ENCODE measurements at regions not wholly inside any gene's neighbourhood (a gene's known extent, or its start where the extent isn't known, plus 50 kb on each side); places are given as distances from the start of the nearest gene placed in this dataset.

GRCh38 chr4:38275331-38276100, 315.3 kb downstream of the PTTG2 start:
- Histone ChIP-seq H3K27ac (ENCODE audit: low read length) (peak overlapping the region; percentile 67), H3K36me3 (ENCODE audit: insufficient read depth, low read length) (no peaks in the 10 kb centered on the region), H3K9ac (ENCODE audit: low read length) (no peak overlapping the region), H3K79me2 (replicated peaks; ENCODE audit: insufficient read depth, low read length) (no peaks in the 10 kb centered on the region), H3K27me3 (ENCODE audit: insufficient read depth, low read depth, low read length) (no peaks in the 10 kb centered on the region), H2AFZ (ENCODE audit: low read depth, low read length) (no peak overlapping the region), H3K9me2 (ENCODE audit: insufficient read depth, low read length) (no peaks in the 10 kb centered on the region), H3F3A (ENCODE audit: insufficient read depth, low read length, poor library complexity, severe bottlenecking) (no peaks in the 10 kb centered on the region), H3K9me3 (ENCODE audit: low read length) (no peaks in the 10 kb centered on the region), H3K4me2 (ENCODE audit: low read length) (no peak overlapping the region), H4K20me1 (ENCODE audit: insufficient read depth) (no peaks in the 10 kb centered on the region), H3K4me3 (ENCODE audit: low read length) (peak overlapping the region; percentile 15)
- TF ChIP-seq, protein P1, sequence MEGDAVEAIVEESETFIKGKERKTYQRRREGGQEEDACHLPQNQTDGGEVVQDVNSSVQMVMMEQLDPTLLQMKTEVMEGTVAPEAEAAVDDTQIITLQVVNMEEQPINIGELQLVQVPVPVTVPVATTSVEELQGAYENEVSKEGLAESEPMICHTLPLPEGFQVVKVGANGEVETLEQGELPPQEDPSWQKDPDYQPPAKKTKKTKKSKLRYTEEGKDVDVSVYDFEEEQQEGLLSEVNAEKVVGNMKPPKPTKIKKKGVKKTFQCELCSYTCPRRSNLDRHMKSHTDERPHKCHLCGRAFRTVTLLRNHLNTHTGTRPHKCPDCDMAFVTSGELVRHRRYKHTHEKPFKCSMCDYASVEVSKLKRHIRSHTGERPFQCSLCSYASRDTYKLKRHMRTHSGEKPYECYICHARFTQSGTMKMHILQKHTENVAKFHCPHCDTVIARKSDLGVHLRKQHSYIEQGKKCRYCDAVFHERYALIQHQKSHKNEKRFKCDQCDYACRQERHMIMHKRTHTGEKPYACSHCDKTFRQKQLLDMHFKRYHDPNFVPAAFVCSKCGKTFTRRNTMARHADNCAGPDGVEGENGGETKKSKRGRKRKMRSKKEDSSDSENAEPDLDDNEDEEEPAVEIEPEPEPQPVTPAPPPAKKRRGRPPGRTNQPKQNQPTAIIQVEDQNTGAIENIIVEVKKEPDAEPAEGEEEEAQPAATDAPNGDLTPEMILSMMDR (IDR thresholded peaks at IDR 0.05; ENCODE audit: poor library complexity, severe bottlenecking), result no peak
- no peak for TF ChIP-seq MXI1 (conservative IDR thresholded peaks at IDR 0.05; ENCODE audit: poor library complexity, severe bottlenecking)
- TF ChIP-seq, protein P2, sequence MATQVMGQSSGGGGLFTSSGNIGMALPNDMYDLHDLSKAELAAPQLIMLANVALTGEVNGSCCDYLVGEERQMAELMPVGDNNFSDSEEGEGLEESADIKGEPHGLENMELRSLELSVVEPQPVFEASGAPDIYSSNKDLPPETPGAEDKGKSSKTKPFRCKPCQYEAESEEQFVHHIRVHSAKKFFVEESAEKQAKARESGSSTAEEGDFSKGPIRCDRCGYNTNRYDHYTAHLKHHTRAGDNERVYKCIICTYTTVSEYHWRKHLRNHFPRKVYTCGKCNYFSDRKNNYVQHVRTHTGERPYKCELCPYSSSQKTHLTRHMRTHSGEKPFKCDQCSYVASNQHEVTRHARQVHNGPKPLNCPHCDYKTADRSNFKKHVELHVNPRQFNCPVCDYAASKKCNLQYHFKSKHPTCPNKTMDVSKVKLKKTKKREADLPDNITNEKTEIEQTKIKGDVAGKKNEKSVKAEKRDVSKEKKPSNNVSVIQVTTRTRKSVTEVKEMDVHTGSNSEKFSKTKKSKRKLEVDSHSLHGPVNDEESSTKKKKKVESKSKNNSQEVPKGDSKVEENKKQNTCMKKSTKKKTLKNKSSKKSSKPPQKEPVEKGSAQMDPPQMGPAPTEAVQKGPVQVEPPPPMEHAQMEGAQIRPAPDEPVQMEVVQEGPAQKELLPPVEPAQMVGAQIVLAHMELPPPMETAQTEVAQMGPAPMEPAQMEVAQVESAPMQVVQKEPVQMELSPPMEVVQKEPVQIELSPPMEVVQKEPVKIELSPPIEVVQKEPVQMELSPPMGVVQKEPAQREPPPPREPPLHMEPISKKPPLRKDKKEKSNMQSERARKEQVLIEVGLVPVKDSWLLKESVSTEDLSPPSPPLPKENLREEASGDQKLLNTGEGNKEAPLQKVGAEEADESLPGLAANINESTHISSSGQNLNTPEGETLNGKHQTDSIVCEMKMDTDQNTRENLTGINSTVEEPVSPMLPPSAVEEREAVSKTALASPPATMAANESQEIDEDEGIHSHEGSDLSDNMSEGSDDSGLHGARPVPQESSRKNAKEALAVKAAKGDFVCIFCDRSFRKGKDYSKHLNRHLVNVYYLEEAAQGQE (IDR thresholded peaks at IDR 0.05; ENCODE audit: borderline replicate concordance), result no peak
- TF ChIP-seq EP300 (conservative IDR thresholded peaks at IDR 0.05; ENCODE audit: poor library complexity, severe bottlenecking), result peak; percentile 91
- TF ChIP-seq EZH2 (IDR thresholded peaks at IDR 0.05; ENCODE audit: borderline replicate concordance, insufficient read depth, low read length, poor library complexity, severe bottlenecking), result no peak
- no peak for TF ChIP-seq TAF1 (IDR thresholded peaks at IDR 0.05; ENCODE audit: low read depth)
- TF ChIP-seq RAD21 (conservative IDR thresholded peaks at IDR 0.05), result no peak
- TF ChIP-seq SMC3 (conservative IDR thresholded peaks at IDR 0.05; ENCODE audit: poor library complexity), result no peak
- TF ChIP-seq POLR2AphosphoS5 (IDR thresholded peaks at IDR 0.05), result peak; percentile 55

GRCh38 chr4:38278255-38278654, 318.1 kb downstream of the PTTG2 start:
- no peaks in the 10 kb centered on the region for H3F3A ChIP-seq (ENCODE audit: insufficient read depth, low read length, poor library complexity, severe bottlenecking)
- H3K27me3 ChIP-seq (ENCODE audit: insufficient read depth, low read depth, low read length), result no peaks in the 10 kb centered on the region
- H3K27ac ChIP-seq (ENCODE audit: low read length), result no peak overlapping the region
- no peaks in the 10 kb centered on the region for H4K20me1 ChIP-seq (ENCODE audit: insufficient read depth)
- no peak overlapping the region for H3K9ac ChIP-seq (ENCODE audit: low read length)
- H3K9me3 ChIP-seq (ENCODE audit: low read length), result no peaks in the 10 kb centered on the region
- H3K79me2 ChIP-seq (replicated peaks; ENCODE audit: insufficient read depth, low read length), result no peaks in the 10 kb centered on the region
- no peaks in the 10 kb centered on the region for H3K36me3 ChIP-seq (ENCODE audit: insufficient read depth, low read length)
- no peak overlapping the region for H2AFZ ChIP-seq (ENCODE audit: low read depth, low read length)
- H3K9me2 ChIP-seq (ENCODE audit: insufficient read depth, low read length), result no peaks in the 10 kb centered on the region
- TF ChIP-seq, protein P1 (IDR thresholded peaks at IDR 0.05; ENCODE audit: poor library complexity, severe bottlenecking), result no peak
- no peak for TF ChIP-seq EZH2 (IDR thresholded peaks at IDR 0.05; ENCODE audit: borderline replicate concordance, insufficient read depth, low read length, poor library complexity, severe bottlenecking)
- TF ChIP-seq SMC3 (conservative IDR thresholded peaks at IDR 0.05; ENCODE audit: poor library complexity), result no peak
- TF ChIP-seq MXI1 (conservative IDR thresholded peaks at IDR 0.05; ENCODE audit: poor library complexity, severe bottlenecking), result no peak
- H3K4me2 ChIP-seq (ENCODE audit: low read length), result no peak overlapping the region
- H3K4me3 ChIP-seq (ENCODE audit: low read length), result no peak overlapping the region
